GM23338 (cell line): ENCODE measurements at regions not wholly inside any gene's neighbourhood (a gene's known extent, or its start where the extent isn't known, plus 50 kb on each side); places are given as distances from the start of the nearest gene placed in this dataset.

Experiments used
- ATAC-seq: fragments of 200-7000 bp; cut with Tn5 transposase; 3 replicates; pipeline ENCODE4 v1.9.1; 2020
- DNase-seq: peaks from one replicate; pipeline ENCODE4 v3.0.0-alpha.2; 2015; ENCODE audit warnings: low spot score
- H2AFZ ChIP-seq: fragments of 200-600 bp; sonication (generic); 2 replicates; pipeline ENCODE4 v1.8.0; 2016; ENCODE audit warnings: antibody characterized with exemption, mild to moderate bottlenecking, moderate library complexity
- H3F3A ChIP-seq: fragments of 200-600 bp; sonication (generic); replicated peaks from 2 replicates; pipeline ENCODE4 v1.8.0; 2017; ENCODE audit warnings: antibody characterized with exemption, mixed run types, low read depth
- H3K27ac ChIP-seq: fragments of 200-600 bp; sonication (generic); 2 replicates; pipeline ENCODE4 v1.6.1; 2016; ENCODE audit warnings: low read depth
- H3K27me3 ChIP-seq: fragments of 200-600 bp; sonication (generic); 2 replicates; pipeline ENCODE4 v1.8.0; 2016; ENCODE audit warnings: mild to moderate bottlenecking, mixed run types, moderate library complexity; ENCODE audit not compliant: insufficient read depth
- H3K36me3 ChIP-seq: fragments of 200-600 bp; sonication (generic); 2 replicates; pipeline ENCODE4 v1.8.0; 2016; ENCODE audit warnings: mild to moderate bottlenecking; ENCODE audit not compliant: insufficient read depth
- H3K4me1 ChIP-seq: fragments of 200-600 bp; sonication (generic); 2 replicates; pipeline ENCODE4 v1.8.0; 2016; ENCODE audit warnings: mild to moderate bottlenecking, moderate library complexity; ENCODE audit not compliant: insufficient read depth
- H3K4me2 ChIP-seq: fragments of 200-600 bp; sonication (generic); 2 replicates; pipeline ENCODE4 v1.7.1; 2017; ENCODE audit warnings: mixed run types
- H3K4me3 ChIP-seq: fragments of 200-600 bp; sonication (generic); 2 replicates; pipeline ENCODE4 v1.6.1; 2016; ENCODE audit warnings: mixed run types
- H3K79me2 ChIP-seq: fragments of 200-600 bp; sonication (generic); replicated peaks from 2 replicates; pipeline ENCODE4 v1.8.0; 2017; ENCODE audit warnings: mild to moderate bottlenecking; ENCODE audit not compliant: insufficient read depth
- H3K9me2 ChIP-seq: fragments of 200-600 bp; sonication (generic); 2 replicates; pipeline ENCODE4 v1.8.0; 2017; ENCODE audit not compliant: insufficient read depth
- H4K20me1 ChIP-seq: fragments of 200-600 bp; sonication (generic); replicated peaks from 2 replicates; pipeline ENCODE4 v1.8.0; 2017; ENCODE audit warnings: mild to moderate bottlenecking; ENCODE audit not compliant: insufficient read depth
- H3K27ac Mint-ChIP-seq: 2 replicates; pipeline ENCODE4 v1.8.0; 2020; ENCODE audit warnings: inconsistent platforms, mild to moderate bottlenecking, moderate library complexity, mixed read lengths
- H3K27me3 Mint-ChIP-seq: 3 replicates; pipeline ENCODE4 v1.8.0; 2022; ENCODE audit warnings: low read depth, mild to moderate bottlenecking, moderate library complexity, mixed read lengths, inconsistent platforms; ENCODE audit not compliant: insufficient read depth, poor library complexity
- H3K36me3 Mint-ChIP-seq: 3 replicates; pipeline ENCODE4 v1.8.0; 2021; ENCODE audit warnings: low read depth, mild to moderate bottlenecking, inconsistent platforms, moderate library complexity, mixed read lengths
- H3K4me1 Mint-ChIP-seq: 3 replicates; pipeline ENCODE4 v1.8.0; 2020; ENCODE audit warnings: mild to moderate bottlenecking, inconsistent platforms, mixed read lengths
- H3K4me3 Mint-ChIP-seq: 3 replicates; pipeline ENCODE4 v1.8.0; 2021; ENCODE audit warnings: moderate library complexity, mild to moderate bottlenecking, inconsistent platforms, mixed read lengths
- H3K9me3 Mint-ChIP-seq: 3 replicates; pipeline ENCODE4 v1.8.0; 2020; ENCODE audit warnings: moderate library complexity, mild to moderate bottlenecking, inconsistent platforms, mixed read lengths
- CREB1 ChIP-seq: fragments of 250-450 bp; sonication (Bioruptor Pico); IDR thresholded peaks from 2 replicates; pipeline ENCODE4 v1.5.0; 2020; ENCODE audit warnings: low read depth, mild to moderate bottlenecking, moderate library complexity
- EZH2 ChIP-seq: fragments of 200-600 bp; sonication (generic); IDR thresholded peaks from one replicate; pipeline ENCODE4 v1.8.0; 2017; ENCODE audit warnings: antibody characterized with exemption, mild to moderate bottlenecking, low read depth; ENCODE audit not compliant: unreplicated experiment
- EZH2phosphoT487 ChIP-seq: fragments of 200-600 bp; sonication (generic); IDR thresholded peaks from one replicate; pipeline ENCODE4 v1.8.1; 2018; ENCODE audit warnings: antibody characterized with exemption; ENCODE audit not compliant: unreplicated experiment
- JUNB ChIP-seq: IDR thresholded peaks from one replicate; pipeline ENCODE4 v1.6.1; 2016; ENCODE audit warnings: antibody characterized with exemption; ENCODE audit not compliant: unreplicated experiment
- NANOG ChIP-seq: IDR thresholded peaks from 2 replicates; pipeline ENCODE4 v1.6.1; 2016; ENCODE audit warnings: antibody characterized with exemption, borderline replicate concordance
- POLR2AphosphoS5 ChIP-seq: IDR thresholded peaks from 2 replicates; pipeline ENCODE4 v1.6.1; 2016; ENCODE audit warnings: antibody characterized with exemption, low read depth
- STAT1 ChIP-seq: IDR thresholded peaks from one replicate; pipeline ENCODE4 v1.6.1; 2016; ENCODE audit warnings: antibody characterized with exemption; ENCODE audit not compliant: unreplicated experiment
- ZNF114 ChIP-seq: fragments of 250-450 bp; sonication (Bioruptor Pico); IDR thresholded peaks from 2 replicates; pipeline ENCODE4 v1.5.0; 2020; ENCODE audit warnings: mild to moderate bottlenecking, moderate library complexity
- ZNF331 ChIP-seq: fragments of 250-450 bp; sonication (Bioruptor Pico); IDR thresholded peaks from 2 replicates; pipeline ENCODE4 v1.5.0; 2020; ENCODE audit warnings: low read depth, mild to moderate bottlenecking, moderate library complexity
- TF ChIP-seq, protein P1 (sequence below): IDR thresholded peaks from 2 replicates; pipeline ENCODE4 v1.6.1; 2016; ENCODE audit warnings: antibody characterized with exemption
- TF ChIP-seq, protein P2 (sequence below): IDR thresholded peaks from one replicate; pipeline ENCODE4 v1.6.1; 2018; ENCODE audit warnings: antibody characterized with exemption; ENCODE audit not compliant: unreplicated experiment
- TF ChIP-seq, protein P3 (sequence below): fragments of 250-450 bp; sonication (Bioruptor Pico); IDR thresholded peaks from 2 replicates; pipeline ENCODE4 v1.5.0; 2020; ENCODE audit warnings: mild to moderate bottlenecking, moderate library complexity
- TF ChIP-seq, protein P4 (sequence below), 2 experiments: fragments of 200-600 bp in 1 of 2; sonication (generic) in 1 of 2; conservative IDR thresholded peaks; 2 replicates each; pipeline versions ENCODE4 v1.5.1 to v1.6.1; 2016 to 2017; ENCODE audit warnings: antibody characterized with exemption in 2 of 2, low read depth in 2 of 2, mild to moderate bottlenecking in 2 of 2, moderate library complexity in 1 of 2

DNA sequence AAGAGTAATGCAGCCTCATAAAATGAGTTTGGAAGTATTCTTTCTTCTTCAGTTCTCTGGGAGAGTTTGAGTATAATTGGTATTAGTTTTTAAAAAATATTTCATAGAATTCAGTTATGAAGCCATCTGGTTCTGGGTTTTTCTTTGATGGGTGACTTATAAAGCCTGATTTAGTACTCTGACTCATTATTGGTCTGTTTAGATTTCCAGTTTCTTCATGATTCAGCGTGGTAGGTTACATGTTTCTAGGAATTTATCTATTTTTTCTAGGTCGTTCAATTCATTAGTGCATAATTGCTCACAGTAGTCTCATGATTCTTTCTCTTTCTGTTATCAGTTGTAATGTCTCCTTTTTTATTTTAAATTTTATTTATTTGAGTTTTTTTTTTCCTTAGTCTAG is 111.2 kb downstream of the CEP44 start (continued):
- TF ChIP-seq, protein P1, sequence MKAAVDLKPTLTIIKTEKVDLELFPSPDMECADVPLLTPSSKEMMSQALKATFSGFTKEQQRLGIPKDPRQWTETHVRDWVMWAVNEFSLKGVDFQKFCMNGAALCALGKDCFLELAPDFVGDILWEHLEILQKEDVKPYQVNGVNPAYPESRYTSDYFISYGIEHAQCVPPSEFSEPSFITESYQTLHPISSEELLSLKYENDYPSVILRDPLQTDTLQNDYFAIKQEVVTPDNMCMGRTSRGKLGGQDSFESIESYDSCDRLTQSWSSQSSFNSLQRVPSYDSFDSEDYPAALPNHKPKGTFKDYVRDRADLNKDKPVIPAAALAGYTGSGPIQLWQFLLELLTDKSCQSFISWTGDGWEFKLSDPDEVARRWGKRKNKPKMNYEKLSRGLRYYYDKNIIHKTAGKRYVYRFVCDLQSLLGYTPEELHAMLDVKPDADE: no peak
- TF ChIP-seq ZNF331 (CRISPR knock-in tag): no peak

DNA sequence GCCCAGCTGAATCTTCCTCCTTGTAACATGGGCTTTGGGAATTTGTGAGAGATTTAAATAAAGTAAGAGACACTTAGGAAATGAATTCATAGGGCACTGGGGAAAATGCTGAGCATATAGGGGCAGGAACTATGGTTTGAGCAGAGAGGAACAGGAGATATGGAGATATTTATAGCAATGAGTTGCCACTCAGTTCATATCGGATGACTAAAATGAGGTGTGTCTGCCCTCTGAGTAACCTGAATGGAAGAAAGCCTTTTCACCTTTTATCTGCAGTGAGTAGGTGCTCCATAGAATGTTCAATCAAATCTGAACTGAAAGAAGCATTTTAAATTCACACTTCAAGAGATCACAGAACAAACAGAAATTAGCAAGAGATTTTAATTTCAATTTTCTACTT is 105.7 kb downstream of the CEP44 start:
- Mint-ChIP-seq H3K27me3 (no peaks in the 10 kb centered on the region), H3K4me3 (no peak overlapping the region), H3K27ac (no peak overlapping the region), H3K36me3 (no peaks in the 10 kb centered on the region; the same call in 2 of the 3 replicates), H3K4me1 (peaks cover 3% of the 10 kb centered on the region; the same call in 2 of the 3 replicates), H3K9me3 (no peaks in the 10 kb centered on the region)
- DNase-seq (no peak), ATAC-seq (no peak)
- Histone ChIP-seq H3K27me3 (no peaks in the 10 kb centered on the region), H3K36me3 (no peaks in the 10 kb centered on the region), H3K27ac (no peak overlapping the region), H3K4me3 (no peak overlapping the region), H2AFZ (0 out of 2 replicates have a peak overlapping the region, but pooled peaks have one; percentile 14), H4K20me1 (no peaks in the 10 kb centered on the region), H3K4me1 (no peaks in the 10 kb centered on the region), H3K4me2 (no peak overlapping the region), H3K9me2 (no peaks in the 10 kb centered on the region), H3K79me2 (no peaks in the 10 kb centered on the region), H3F3A (no peaks in the 10 kb centered on the region)
- TF ChIP-seq CREB1 (CRISPR knock-in tag) (no peak), STAT1 (no peak), EZH2 (no peak), POLR2AphosphoS5 (no peak), ZNF114 (CRISPR knock-in tag) (no peak), EZH2phosphoT487 (no peak), JUNB (no peak), NANOG (no peak), ZNF331 (CRISPR knock-in tag) (no peak)
- TF ChIP-seq, protein P2, sequence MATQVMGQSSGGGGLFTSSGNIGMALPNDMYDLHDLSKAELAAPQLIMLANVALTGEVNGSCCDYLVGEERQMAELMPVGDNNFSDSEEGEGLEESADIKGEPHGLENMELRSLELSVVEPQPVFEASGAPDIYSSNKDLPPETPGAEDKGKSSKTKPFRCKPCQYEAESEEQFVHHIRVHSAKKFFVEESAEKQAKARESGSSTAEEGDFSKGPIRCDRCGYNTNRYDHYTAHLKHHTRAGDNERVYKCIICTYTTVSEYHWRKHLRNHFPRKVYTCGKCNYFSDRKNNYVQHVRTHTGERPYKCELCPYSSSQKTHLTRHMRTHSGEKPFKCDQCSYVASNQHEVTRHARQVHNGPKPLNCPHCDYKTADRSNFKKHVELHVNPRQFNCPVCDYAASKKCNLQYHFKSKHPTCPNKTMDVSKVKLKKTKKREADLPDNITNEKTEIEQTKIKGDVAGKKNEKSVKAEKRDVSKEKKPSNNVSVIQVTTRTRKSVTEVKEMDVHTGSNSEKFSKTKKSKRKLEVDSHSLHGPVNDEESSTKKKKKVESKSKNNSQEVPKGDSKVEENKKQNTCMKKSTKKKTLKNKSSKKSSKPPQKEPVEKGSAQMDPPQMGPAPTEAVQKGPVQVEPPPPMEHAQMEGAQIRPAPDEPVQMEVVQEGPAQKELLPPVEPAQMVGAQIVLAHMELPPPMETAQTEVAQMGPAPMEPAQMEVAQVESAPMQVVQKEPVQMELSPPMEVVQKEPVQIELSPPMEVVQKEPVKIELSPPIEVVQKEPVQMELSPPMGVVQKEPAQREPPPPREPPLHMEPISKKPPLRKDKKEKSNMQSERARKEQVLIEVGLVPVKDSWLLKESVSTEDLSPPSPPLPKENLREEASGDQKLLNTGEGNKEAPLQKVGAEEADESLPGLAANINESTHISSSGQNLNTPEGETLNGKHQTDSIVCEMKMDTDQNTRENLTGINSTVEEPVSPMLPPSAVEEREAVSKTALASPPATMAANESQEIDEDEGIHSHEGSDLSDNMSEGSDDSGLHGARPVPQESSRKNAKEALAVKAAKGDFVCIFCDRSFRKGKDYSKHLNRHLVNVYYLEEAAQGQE: no peak
- TF ChIP-seq, protein P3, sequence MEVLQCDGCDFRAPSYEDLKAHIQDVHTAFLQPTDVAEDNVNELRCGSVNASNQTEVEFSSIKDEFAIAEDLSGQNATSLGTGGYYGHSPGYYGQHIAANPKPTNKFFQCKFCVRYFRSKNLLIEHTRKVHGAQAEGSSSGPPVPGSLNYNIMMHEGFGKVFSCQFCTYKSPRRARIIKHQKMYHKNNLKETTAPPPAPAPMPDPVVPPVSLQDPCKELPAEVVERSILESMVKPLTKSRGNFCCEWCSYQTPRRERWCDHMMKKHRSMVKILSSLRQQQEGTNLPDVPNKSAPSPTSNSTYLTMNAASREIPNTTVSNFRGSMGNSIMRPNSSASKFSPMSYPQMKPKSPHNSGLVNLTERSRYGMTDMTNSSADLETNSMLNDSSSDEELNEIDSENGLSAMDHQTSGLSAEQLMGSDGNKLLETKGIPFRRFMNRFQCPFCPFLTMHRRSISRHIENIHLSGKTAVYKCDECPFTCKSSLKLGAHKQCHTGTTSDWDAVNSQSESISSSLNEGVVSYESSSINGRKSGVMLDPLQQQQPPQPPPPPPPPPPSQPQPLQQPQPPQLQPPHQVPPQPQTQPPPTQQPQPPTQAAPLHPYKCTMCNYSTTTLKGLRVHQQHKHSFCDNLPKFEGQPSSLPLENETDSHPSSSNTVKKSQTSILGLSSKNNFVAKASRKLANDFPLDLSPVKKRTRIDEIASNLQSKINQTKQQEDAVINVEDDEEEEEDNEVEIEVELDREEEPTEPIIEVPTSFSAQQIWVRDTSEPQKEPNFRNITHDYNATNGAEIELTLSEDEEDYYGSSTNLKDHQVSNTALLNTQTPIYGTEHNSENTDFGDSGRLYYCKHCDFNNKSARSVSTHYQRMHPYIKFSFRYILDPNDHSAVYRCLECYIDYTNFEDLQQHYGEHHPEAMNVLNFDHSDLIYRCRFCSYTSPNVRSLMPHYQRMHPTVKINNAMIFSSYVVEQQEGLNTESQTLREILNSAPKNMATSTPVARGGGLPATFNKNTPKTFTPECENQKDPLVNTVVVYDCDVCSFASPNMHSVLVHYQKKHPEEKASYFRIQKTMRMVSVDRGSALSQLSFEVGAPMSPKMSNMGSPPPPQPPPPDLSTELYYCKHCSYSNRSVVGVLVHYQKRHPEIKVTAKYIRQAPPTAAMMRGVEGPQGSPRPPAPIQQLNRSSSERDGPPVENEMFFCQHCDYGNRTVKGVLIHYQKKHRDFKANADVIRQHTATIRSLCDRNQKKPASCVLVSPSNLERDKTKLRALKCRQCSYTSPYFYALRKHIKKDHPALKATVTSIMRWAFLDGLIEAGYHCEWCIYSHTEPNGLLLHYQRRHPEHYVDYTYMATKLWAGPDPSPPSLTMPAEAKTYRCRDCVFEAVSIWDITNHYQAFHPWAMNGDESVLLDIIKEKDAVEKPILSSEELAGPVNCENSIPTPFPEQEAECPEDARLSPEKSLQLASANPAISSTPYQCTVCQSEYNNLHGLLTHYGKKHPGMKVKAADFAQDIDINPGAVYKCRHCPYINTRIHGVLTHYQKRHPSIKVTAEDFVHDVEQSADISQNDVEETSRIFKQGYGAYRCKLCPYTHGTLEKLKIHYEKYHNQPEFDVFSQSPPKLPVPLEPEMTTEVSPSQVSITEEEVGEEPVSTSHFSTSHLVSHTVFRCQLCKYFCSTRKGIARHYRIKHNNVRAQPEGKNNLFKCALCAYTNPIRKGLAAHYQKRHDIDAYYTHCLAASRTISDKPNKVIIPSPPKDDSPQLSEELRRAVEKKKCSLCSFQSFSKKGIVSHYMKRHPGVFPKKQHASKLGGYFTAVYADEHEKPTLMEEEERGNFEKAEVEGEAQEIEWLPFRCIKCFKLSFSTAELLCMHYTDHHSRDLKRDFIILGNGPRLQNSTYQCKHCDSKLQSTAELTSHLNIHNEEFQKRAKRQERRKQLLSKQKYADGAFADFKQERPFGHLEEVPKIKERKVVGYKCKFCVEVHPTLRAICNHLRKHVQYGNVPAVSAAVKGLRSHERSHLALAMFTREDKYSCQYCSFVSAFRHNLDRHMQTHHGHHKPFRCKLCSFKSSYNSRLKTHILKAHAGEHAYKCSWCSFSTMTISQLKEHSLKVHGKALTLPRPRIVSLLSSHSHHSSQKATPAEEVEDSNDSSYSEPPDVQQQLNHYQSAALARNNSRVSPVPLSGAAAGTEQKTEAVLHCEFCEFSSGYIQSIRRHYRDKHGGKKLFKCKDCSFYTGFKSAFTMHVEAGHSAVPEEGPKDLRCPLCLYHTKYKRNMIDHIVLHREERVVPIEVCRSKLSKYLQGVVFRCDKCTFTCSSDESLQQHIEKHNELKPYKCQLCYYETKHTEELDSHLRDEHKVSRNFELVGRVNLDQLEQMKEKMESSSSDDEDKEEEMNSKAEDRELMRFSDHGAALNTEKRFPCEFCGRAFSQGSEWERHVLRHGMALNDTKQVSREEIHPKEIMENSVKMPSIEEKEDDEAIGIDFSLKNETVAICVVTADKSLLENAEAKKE: no peak
- TF ChIP-seq, protein P4, sequence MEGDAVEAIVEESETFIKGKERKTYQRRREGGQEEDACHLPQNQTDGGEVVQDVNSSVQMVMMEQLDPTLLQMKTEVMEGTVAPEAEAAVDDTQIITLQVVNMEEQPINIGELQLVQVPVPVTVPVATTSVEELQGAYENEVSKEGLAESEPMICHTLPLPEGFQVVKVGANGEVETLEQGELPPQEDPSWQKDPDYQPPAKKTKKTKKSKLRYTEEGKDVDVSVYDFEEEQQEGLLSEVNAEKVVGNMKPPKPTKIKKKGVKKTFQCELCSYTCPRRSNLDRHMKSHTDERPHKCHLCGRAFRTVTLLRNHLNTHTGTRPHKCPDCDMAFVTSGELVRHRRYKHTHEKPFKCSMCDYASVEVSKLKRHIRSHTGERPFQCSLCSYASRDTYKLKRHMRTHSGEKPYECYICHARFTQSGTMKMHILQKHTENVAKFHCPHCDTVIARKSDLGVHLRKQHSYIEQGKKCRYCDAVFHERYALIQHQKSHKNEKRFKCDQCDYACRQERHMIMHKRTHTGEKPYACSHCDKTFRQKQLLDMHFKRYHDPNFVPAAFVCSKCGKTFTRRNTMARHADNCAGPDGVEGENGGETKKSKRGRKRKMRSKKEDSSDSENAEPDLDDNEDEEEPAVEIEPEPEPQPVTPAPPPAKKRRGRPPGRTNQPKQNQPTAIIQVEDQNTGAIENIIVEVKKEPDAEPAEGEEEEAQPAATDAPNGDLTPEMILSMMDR (conservative IDR thresholded peaks at IDR 0.05; ENCODE audit: low read depth in 2 of 2): no peak
